GM20000 (cell line): ENCODE measurements at regions not wholly inside any gene's neighbourhood (a gene's known extent, or its start where the extent isn't known, plus 50 kb on each side); places are given as distances from the start of the nearest gene placed in this dataset.

ENCODE experiments used
- DNase-seq: peaks from one replicate; pipeline ENCODE4 v3.0.0; 2012; ENCODE audit warnings: low spot score
- CTCF ChIP-seq: IDR thresholded peaks from 2 replicates; pipeline ENCODE4 v1.5.1; 2012; ENCODE audit warnings: mild to moderate bottlenecking, control low read depth; ENCODE audit errors: extremely low read depth, missing control alignments

- no peak for DNase-seq
- TF ChIP-seq CTCF = no peak
These were observed 259.7 kb upstream of the PITRM1 start for GRCh38 chr10:3432081-3432825.

- TF ChIP-seq CTCF = no peak
- DNase-seq = no peak
These were observed 257.9 kb upstream of the PITRM1 start for GRCh38 chr10:3430501-3430900.

- TF ChIP-seq CTCF = no peak
- DNase-seq = no peak
These were observed 257.1 kb upstream of the PITRM1 start for GRCh38 chr10:3429676-3430075.

GRCh38 chr10:3428826-3429225 is 256.2 kb upstream of the PITRM1 start:
- TF ChIP-seq CTCF = no peak

GRCh38 chr10:3427950-3428354 is 255.4 kb upstream of the PITRM1 start:
- no peak for DNase-seq
- no peak for TF ChIP-seq CTCF

More at GRCh38 chr10:3428826-3429225, 256.2 kb upstream of the PITRM1 start:
- DNase-seq = no peak

- no peak for TF ChIP-seq CTCF
- no peak for DNase-seq
These were observed 254.8 kb upstream of the PITRM1 start for GRCh38 chr10:3427347-3427746.

- DNase-seq = no peak
- TF ChIP-seq CTCF = no peak
These were observed 253.7 kb upstream of the PITRM1 start for GRCh38 chr10:3426190-3426845.
